Neural cell (in vitro differentiated cells): ENCODE measurements at regions not wholly inside any gene's neighbourhood (a gene's known extent, or its start where the extent isn't known, plus 50 kb on each side); places are given as distances from the start of the nearest gene placed in this dataset.

Source experiments
- CTCF ChIP-seq: fragments of 450-650 bp; IDR thresholded peaks from 2 replicates; pipeline ENCODE4 v1.5.1; 2014; ENCODE audit warnings: antibody characterized with exemption, mild to moderate bottlenecking, moderate library complexity; ENCODE audit not compliant: poor library complexity, severe bottlenecking
- EZH2 ChIP-seq: fragments of 200-600, 300-800 bp; shearing (Covaris generic), sonication (generic); IDR thresholded peaks from 2 replicates; pipeline ENCODE4 v1.6.1; 2014; ENCODE audit warnings: antibody characterized with exemption, low read length, borderline replicate concordance, mild to moderate bottlenecking; ENCODE audit not compliant: insufficient read depth, poor library complexity, severe bottlenecking
- MXI1 ChIP-seq: fragments of 450-650 bp; conservative IDR thresholded peaks from 2 replicates; pipeline ENCODE4 v1.6.1; 2014; ENCODE audit warnings: antibody characterized with exemption, mild to moderate bottlenecking; ENCODE audit not compliant: poor library complexity, severe bottlenecking
- POLR2AphosphoS5 ChIP-seq: IDR thresholded peaks from 2 replicates; pipeline ENCODE4 v1.6.1; 2012
- RAD21 ChIP-seq: fragments of 450-650 bp; conservative IDR thresholded peaks from 2 replicates; pipeline ENCODE4 v1.6.1; 2014; ENCODE audit warnings: antibody characterized with exemption, mild to moderate bottlenecking, moderate library complexity
- REST ChIP-seq: IDR thresholded peaks from 2 replicates; pipeline ENCODE4 v1.6.1; 2012; ENCODE audit warnings: borderline replicate concordance
- SMC3 ChIP-seq: fragments of 450-650 bp; conservative IDR thresholded peaks from 2 replicates; pipeline ENCODE4 v1.6.1; 2014; ENCODE audit warnings: antibody characterized with exemption, mild to moderate bottlenecking, moderate library complexity; ENCODE audit not compliant: poor library complexity
- TAF1 ChIP-seq: IDR thresholded peaks from 2 replicates; pipeline ENCODE4 v1.6.1; 2012; ENCODE audit warnings: low read depth

GRCh38 chr18:61606759-61607158 is 273.5 kb downstream of the CDH20 start:
- TF ChIP-seq REST (no peak), POLR2AphosphoS5 (no peak), CTCF (no peak), SMC3 (no peak), TAF1 (no peak), MXI1 (no peak), EZH2 (no peak), RAD21 (no peak)
